ENCODE measurements at regions not wholly inside any gene's neighbourhood (a gene's known extent, or its start where the extent isn't known, plus 50 kb on each side); places are given as distances from the start of the nearest gene placed in this dataset.

DNA sequence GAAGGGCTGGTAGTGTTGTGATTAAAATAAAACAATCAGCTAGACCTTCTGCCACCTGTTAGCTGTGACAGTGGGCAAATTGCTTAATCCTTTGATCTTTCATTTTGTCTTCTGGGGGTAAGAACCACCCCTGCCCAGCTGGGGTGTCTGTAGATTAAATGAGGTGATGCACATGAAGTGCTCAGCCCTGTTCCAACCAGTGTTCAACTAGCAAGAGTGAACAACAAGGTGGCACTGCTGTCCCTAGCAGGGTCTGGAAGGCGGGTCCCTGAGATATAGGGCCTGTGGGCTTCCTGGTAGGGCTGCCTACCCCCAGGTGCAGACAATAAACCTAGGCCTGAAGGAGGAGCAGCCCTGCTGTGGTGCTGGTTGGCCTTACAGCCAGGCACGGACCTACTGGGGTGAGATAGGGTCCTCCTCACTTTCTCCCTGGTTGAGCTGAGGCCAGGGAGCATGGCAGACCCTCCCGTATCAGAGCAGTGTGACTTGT, 60.6 kb downstream of the ARL6IP4 start:
- no peak for DNase-seq (ENCODE audit: low read depth)

DNA sequence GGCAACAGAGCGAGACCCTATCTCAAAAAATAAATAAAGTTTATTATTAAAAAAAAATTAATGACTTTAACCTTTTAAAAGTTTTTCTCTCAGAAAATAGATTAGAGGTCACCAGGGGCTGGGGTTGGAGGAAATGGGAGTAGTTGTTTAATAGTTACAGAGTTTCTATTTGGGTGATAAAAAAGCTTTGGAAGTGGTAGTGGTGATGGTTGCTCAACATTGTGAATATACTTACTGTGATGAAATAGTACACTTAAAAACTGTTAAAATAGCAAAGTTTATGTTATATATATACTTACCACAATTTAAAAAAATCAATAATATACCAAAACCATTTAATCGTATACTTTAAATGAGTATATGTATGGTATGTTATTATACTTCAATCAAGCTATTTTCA, 59.6 kb downstream of the ARL6IP4 start:
- DNase-seq (ENCODE audit: low read depth): no peak

DNA sequence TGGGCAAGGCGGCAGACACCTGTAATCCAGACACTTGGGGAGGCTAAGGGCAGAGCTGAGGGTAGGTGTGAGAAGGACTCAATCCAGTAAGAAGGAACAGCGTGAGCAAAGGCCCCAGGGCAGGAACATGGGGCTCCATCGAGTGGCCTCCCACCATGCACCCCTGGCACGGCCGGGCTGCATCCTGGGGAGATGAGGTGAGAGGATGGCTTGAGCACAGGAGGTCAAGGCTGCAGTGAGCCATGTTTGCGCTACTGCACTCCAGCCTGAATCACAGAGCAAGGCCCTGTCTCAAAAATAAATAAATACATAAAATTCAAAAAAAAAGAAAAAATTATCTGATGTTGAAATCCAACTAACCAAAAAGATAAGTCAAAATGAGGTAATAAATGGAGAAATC, 58.5 kb downstream of the ARL6IP4 start:
- no peak for DNase-seq (ENCODE audit: low read depth)

DNA sequence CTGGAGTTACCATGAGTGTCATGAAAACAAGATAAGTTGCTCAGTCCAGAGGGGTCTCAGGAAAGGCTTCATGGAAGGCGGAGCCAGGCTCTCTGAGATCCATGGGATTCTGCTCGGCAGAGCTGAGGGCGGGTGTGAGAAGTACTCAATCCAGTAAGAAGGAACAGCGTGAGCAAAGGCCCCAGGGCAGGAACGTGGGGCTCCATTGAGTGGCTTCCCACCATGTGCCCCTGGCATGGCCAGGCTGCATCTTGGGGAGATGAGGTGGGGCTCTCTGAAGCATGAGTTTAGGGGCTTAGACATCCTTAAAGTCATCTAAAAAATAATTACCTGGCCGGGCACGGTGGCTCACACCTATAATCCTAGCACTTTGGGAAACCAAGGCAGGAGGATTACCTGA, 58.0 kb downstream of the ARL6IP4 start:
- no peak for DNase-seq (ENCODE audit: low read depth)

DNA sequence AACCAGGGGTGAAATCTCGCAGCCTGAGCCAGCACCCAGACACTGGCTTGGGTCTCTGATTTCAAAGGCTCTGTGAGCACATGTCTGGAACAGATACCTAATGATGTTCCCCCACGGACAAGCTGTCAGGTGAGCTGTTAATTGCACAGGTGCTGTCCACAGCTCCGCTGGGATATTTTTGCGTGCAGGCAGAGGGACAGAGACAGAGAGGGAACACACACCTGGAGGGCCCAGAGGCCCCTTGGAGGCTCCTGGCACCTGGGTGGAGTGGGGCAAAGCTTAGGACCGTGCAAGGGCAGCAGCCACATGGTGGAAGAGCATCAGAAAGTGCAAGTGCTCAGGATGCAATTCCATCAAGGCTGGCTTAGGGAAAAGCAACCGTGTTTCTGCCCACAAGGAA, 57.3 kb downstream of the ARL6IP4 start:
- no peak for DNase-seq (ENCODE audit: low read depth)

DNA sequence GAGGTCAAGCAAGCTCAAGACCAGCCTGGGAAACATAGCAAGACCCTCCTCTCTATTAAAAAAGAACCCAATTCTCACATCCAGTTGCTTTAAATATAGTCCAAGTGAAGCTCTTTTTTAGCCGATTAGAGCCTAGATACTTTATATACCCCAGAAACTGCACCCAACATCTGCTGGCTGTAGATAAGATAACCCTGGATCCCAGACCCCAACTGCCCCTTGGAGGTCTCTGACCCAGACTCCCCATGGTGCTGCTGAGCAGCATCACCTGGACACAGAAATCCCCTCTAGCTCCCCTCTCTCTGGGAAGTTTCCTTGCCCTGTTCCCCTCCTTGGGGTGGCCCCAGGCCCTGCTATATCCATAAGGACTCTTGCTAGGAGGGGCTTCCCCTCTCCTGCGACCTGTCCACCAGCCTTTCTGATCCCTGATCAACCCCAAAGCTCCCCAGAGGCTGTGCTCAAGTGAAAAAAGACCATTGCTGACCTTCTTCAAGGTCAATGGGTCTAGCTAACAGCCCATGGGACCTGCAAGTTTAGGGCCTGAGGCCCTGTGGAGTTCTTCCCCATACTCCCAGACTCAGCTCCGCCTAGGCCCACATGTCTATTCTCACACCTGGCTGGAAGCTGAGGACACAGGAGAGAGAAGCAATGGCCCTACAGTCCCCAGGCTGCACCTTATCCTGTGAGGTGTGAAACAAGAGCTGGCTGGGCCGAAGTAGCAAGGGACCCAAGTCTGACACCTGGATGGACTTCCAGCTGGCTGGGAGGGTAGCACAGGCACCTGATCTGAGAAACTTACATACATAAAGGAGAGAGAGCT, 56.2 kb downstream of the ARL6IP4 start:
- no peak for DNase-seq (ENCODE audit: low read depth)

DNA sequence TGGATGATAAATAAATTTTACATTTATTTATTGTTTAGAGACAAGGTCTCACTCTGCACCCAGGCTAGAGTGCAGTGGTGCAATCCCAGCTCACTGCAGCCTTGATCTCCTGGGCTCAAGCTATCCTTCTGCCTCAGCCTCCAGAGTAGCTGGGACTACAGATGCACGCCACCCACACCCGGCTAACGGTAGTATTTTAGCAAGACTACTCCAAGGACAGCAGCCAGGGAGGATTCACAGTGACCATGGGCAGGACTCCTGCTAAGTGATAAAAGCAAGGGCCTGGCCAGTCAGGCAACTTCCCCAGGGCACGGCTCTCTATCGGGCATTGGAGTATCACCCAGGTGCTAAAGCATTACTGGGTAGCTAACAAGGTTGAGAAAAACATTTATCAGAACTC, 55.4 kb downstream of the ARL6IP4 start:
- DNase-seq (ENCODE audit: low read depth): no peak

DNA sequence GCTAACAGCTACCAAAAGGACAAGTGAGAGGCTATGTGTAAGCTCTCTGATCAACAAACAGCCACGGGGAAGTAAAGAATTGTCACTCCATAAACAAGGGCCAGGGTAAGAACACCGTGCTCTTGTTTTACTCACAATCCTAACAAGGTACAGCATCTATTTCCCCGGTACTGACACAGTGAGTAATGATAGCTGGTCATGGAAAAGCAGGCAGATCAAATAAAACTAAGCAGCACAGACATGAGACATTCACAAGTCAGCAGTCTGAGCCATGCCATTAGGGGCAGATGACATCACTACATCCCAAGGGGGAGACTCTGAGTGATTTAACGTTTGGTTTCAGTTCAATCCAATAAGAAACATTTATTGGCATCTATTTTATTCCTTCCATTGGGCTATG, 54.4 kb downstream of the ARL6IP4 start:
- no peak for DNase-seq (ENCODE audit: low read depth)

DNA sequence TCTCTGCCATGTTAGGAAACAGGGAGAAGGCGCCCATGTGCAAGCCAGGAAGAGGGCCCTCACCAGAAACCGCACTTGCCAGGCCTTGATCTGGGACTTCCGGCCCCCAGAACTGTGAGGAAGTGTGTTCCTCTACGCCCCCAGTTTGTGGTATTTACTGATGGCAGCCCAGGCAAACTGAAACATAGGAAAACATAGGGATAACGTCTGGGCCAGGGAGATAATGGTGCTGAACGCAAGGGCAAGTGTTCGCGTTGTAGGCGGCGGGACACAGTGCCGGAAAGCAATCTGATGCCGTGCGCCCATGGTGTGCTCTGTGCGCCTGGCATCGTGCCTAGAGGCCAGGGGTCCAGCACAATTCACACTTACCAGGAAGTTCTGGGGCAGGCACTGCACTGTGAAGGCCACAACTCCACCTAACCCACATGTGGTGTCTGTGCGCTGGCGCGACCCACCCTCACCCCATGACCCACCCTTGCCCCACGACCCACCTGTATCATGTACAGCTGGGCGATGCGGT, 53.6 kb downstream of the ARL6IP4 start:
- DNase-seq (ENCODE audit: low read depth): no peak

DNA sequence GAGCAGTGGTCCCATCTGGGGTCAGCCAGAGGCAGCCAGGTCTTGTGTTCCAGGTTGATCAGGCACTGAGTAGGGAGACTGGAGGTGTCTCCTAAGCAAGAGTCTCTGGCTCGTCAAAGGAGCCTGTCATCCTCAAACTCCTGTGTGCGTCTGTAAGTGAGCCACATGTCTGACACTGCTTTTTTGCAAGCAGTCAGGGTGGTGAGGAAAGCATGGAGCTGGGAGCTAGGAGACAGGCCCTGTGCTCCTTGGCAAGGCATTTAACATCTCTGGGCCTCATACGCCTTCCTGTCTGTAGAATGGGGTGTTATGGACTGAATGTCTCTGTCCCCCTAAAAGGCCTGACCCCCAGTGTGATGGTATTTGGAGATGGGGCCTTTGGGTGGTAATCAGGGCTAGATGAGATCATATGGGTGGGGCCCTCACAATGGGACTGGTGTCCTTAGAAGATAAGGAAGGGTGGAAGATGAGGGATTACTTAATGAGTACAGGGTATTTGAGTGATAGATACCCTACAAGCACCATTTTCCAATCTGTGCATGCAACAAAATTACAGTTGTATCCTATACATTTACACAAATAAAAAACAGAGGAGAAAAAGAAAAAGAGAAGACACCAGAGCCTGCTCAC, 53.0 kb downstream of the ARL6IP4 start:
- DNase-seq (ENCODE audit: low read depth): no peak

DNA sequence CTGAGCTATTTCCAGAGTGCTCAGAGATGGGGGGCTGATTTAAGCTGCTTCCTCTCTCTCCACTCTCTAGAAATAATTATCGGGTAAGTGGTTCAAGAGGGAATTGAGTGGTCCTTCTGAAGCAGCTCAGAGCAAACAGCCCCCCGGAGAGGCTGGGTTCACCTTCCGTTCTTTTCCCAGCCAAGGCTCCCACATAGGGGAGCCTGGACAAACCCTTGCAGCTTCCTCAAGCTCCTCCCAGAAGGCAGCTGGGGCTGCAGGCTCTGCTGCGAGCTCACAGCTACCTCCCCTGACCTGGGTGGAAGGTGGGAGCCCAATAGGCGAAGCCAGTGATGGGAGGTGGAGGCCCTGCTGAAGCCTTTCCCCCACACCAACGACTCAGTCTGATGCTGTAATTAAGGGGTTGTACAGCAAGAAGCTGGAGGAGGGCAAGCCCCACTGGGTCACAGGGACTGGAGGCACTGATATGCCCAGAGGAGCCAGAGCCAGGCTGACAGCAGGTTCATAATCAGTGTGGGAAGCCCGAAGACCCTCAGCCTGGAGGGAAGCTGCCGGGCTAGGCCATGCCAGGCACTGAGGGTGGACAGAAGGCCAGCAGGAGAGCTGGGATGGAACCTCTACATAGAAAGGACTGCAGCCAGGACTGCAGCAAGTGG, 52.4 kb downstream of the ARL6IP4 start:
- no peak for DNase-seq (ENCODE audit: low read depth)
